ENCODE measurements at regions not wholly inside any gene's neighbourhood (a gene's known extent, or its start where the extent isn't known, plus 50 kb on each side); places are given as distances from the start of the nearest gene placed in this dataset.

GRCh38 chr17:74002241-74002640 lies 201.2 kb upstream of the RPL38 start:
- 65 to 79% methylated on average over 5 of the region's 5 CpGs for WGBS, 2 donors
- intact Hi-C loops (cut with DNase I; ENCODE audit: low total_unique reads) = no loop called here
- no peak for DNase-seq (ENCODE audit: low spot score in 2 of 2)
- no peak for TF ChIP-seq CTCF (IDR thresholded peaks at IDR 0.05)
- no peak for TF ChIP-seq POLR2A (IDR thresholded peaks at IDR 0.05)
- no peak overlapping the region for H3K4me3 ChIP-seq (ENCODE audit: low read depth, poor library complexity, severe bottlenecking)

DNA sequence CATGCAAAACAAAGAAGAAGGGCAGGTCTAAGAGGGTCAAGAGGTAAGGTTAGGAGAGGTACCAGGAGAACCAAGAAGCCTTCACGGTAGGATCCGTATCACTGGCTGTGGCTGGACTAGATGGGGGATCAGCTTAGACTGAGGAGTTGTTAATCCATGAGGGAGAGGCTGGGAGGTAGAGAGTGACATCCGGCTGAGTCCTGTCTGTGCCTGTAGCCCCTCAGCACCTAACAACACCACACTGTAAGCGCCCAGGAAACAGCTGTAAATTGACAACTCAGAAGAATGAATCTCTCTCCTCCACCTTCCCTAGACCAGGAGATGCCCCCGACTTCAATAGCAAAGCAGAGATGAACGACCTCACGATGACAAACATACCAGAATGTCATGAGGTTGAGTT lies 199.4 kb upstream of the RPL38 start:
- no peak overlapping the region for H3K4me3 ChIP-seq (ENCODE audit: low read depth, poor library complexity, severe bottlenecking)
- WGBS, 2 donors = 66 to 78% methylated on average over 7 of the region's 7 CpGs
- intact Hi-C loops (cut with DNase I; ENCODE audit: low total_unique reads) = no loop called here
- DNase-seq (ENCODE audit: low spot score in 2 of 2) = no peak
- TF ChIP-seq CTCF (IDR thresholded peaks at IDR 0.05) (no peak), POLR2A (IDR thresholded peaks at IDR 0.05) (no peak)

DNA sequence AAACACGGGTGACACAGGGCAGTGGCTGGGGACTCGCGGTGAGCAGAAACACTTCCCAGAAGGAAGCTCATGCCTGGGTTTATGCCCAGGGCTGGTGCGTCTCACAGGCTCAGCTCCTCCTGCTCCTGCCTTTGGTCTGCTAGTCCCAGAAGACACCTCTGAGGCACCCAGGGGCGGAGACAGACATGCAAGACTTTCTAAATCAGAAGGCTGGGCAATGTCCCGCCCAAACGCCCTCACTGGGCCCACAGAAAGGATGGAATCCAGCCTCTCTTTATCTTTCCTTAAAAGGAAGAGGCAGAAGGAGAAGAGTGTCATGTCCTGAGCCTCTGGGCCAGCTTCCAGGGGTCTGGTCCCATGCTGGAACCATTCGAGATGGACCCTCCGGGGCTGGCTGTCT lies 197.7 kb upstream of the RPL38 start:
- TF ChIP-seq CTCF (IDR thresholded peaks at IDR 0.05) (no peak), POLR2A (IDR thresholded peaks at IDR 0.05) (no peak)
- H3K4me3 ChIP-seq (ENCODE audit: low read depth, poor library complexity, severe bottlenecking) = no peak overlapping the region
- WGBS, 2 donors = 61 to 65% methylated on average over 9 of the region's 9 CpGs
- intact Hi-C loops (cut with DNase I; ENCODE audit: low total_unique reads) = no loop called here
- DNase-seq (ENCODE audit: low spot score in 2 of 2) = no peak

- no peak overlapping the region for H3K4me3 ChIP-seq (ENCODE audit: low read depth, poor library complexity, severe bottlenecking)
- no peak for DNase-seq (ENCODE audit: low spot score in 2 of 2)
- intact Hi-C loops (cut with DNase I; ENCODE audit: low total_unique reads) = no loop called here
- TF ChIP-seq CTCF (IDR thresholded peaks at IDR 0.05) (no peak), POLR2A (IDR thresholded peaks at IDR 0.05) (no peak)
- 88 to 89% methylated on average over 7 to 8 of the region's 8 CpGs for WGBS, 2 donors
Observed at GRCh38 chr17:74006371-74006770, 197.1 kb upstream of the RPL38 start.

- TF ChIP-seq CTCF (IDR thresholded peaks at IDR 0.05) (no peak), POLR2A (IDR thresholded peaks at IDR 0.05) (no peak)
- no peak for DNase-seq (ENCODE audit: low spot score in 2 of 2)
- WGBS, 2 donors = 41 to 54% methylated on average over 10 of the region's 10 CpGs
- intact Hi-C loops (cut with DNase I; ENCODE audit: low total_unique reads) = no loop called here
- no peak overlapping the region for H3K4me3 ChIP-seq (ENCODE audit: low read depth, poor library complexity, severe bottlenecking)
Observed at GRCh38 chr17:74008196-74008595, 195.3 kb upstream of the RPL38 start.

DNA sequence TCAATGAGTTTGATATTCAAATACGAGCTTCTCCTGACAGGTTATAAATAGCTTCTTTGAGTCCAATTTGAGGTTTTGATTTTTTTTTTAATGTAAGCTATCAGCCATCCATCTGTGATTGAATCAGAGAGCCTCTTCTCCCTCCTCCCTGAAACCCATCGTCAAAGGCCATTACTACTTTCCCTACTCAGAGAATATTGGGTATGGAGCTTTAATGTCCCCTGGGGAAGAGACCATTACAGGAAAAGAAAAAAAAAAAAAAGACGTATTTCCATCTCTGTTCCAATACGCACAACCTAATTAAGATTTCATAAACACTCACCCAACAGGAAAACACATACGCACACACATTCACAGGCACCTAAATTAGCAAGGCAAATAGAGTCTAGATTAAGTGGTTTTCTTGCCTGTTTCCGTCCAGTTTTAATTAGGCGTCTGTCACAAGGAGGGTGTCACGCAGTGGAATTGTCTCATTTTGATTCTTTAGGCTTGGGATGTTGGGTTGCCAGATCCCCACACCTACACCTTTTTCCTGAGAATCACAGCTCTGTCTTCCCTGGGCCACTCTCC lies 194.3 kb upstream of the RPL38 start:
- intact Hi-C loops (cut with DNase I; ENCODE audit: low total_unique reads) = no loop called here

More for the DNA sequence above, 194.3 kb upstream of the RPL38 start:
- WGBS, 2 donors = 52 to 63% methylated on average over 8 of the region's 8 CpGs
- TF ChIP-seq POLR2A (IDR thresholded peaks at IDR 0.05) (no peak), CTCF (IDR thresholded peaks at IDR 0.05) (no peak)
- H3K4me3 ChIP-seq (ENCODE audit: low read depth, poor library complexity, severe bottlenecking) = no peak overlapping the region
- no peak for DNase-seq (ENCODE audit: low spot score in 2 of 2)

All from lower leg skin (tissue), 4 donors.